HCT116 (cell line): ENCODE measurements at regions not wholly inside any gene's neighbourhood (a gene's known extent, or its start where the extent isn't known, plus 50 kb on each side); places are given as distances from the start of the nearest gene placed in this dataset.

Experiments
- JUND ChIP-seq: IDR thresholded peaks from 2 replicates; pipeline ENCODE4 v1.6.1; 2012
- POLR2A ChIP-seq: IDR thresholded peaks from 2 replicates; pipeline ENCODE4 v1.7.0; 2011; ENCODE audit warnings: borderline replicate concordance; ENCODE audit not compliant: insufficient read depth, insufficient read length; ENCODE audit errors: extremely low read depth
- POLR2AphosphoS5 ChIP-seq: IDR thresholded peaks from 2 replicates; pipeline ENCODE4 v1.6.1; 2011; ENCODE audit warnings: mild to moderate bottlenecking, low read depth, low read length, moderate library complexity
- RAD21 ChIP-seq: IDR thresholded peaks from 2 replicates; pipeline ENCODE4 v1.6.1; 2012; ENCODE audit warnings: low read depth, mild to moderate bottlenecking
- SP1 ChIP-seq: IDR thresholded peaks from 2 replicates; pipeline ENCODE4 v1.6.1; 2012; ENCODE audit warnings: low read depth
- YY1 ChIP-seq: IDR thresholded peaks from 2 replicates; pipeline ENCODE4 v1.6.1; 2011; ENCODE audit warnings: low read length, low read depth, moderate library complexity, mild to moderate bottlenecking; ENCODE audit not compliant: insufficient replicate concordance; ENCODE audit errors: extremely low read depth
- ZNF274 ChIP-seq: fragments of 200-500 bp; sonication (Bioruptor generic); IDR thresholded peaks from 2 replicates; pipeline ENCODE4 v1.6.1; 2014; ENCODE audit warnings: mild to moderate bottlenecking, low read depth, low read length, inconsistent platforms
- TF ChIP-seq, protein P1 (sequence below), 3 experiments: fragments of 200-600 bp in 1 of 3; sonication (generic) in 1 of 3; IDR thresholded peaks in 2 of 3; conservative IDR thresholded peaks in 1 of 3; 2 replicates each; pipeline ENCODE4 v1.5.1; 2012 to 2017; ENCODE audit warnings: low read depth in 2 of 3, low read length in 2 of 3, antibody characterized with exemption in 1 of 3, borderline replicate concordance in 1 of 3, control low read depth in 1 of 3, mild to moderate bottlenecking in 1 of 3, mixed read lengths in 1 of 3, mixed run types in 1 of 3, moderate library complexity in 1 of 3; ENCODE audit not compliant: insufficient read depth in 1 of 3
- TF ChIP-seq, protein P2 (sequence below): IDR thresholded peaks from 2 replicates; pipeline ENCODE4 v1.6.1; 2012
- TF ChIP-seq, protein P3 (sequence below): IDR thresholded peaks from 2 replicates; pipeline ENCODE4 v1.6.1; 2012; ENCODE audit warnings: low read depth
- TF ChIP-seq, protein P4 (sequence below): IDR thresholded peaks from 2 replicates; pipeline ENCODE4 v1.6.1; 2011; ENCODE audit warnings: mild to moderate bottlenecking, low read length, moderate library complexity; ENCODE audit not compliant: insufficient replicate concordance; ENCODE audit errors: extremely low read depth

DNA sequence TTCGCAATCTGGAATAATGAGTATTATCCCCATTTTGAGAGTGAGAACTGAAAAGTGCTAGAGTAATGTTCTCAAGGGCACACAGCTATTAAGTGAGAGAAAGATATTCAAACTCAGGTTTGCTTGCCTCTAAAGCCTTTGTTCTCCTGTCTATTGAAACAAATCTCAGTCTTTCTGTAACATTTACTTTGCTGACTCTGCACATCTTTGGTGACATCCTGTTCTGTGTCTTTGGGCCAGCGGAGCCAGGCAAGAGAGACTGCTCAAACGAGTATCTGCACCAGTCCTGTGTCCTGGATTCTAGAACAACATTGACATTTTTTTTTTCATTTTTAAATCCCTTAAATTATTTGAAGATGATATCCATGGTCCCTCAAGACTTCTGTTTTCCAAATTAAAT lies 1539.2 kb upstream of the PIK3C3 start:
- no peak for TF ChIP-seq POLR2A
- TF ChIP-seq, protein P1, sequence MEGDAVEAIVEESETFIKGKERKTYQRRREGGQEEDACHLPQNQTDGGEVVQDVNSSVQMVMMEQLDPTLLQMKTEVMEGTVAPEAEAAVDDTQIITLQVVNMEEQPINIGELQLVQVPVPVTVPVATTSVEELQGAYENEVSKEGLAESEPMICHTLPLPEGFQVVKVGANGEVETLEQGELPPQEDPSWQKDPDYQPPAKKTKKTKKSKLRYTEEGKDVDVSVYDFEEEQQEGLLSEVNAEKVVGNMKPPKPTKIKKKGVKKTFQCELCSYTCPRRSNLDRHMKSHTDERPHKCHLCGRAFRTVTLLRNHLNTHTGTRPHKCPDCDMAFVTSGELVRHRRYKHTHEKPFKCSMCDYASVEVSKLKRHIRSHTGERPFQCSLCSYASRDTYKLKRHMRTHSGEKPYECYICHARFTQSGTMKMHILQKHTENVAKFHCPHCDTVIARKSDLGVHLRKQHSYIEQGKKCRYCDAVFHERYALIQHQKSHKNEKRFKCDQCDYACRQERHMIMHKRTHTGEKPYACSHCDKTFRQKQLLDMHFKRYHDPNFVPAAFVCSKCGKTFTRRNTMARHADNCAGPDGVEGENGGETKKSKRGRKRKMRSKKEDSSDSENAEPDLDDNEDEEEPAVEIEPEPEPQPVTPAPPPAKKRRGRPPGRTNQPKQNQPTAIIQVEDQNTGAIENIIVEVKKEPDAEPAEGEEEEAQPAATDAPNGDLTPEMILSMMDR (IDR thresholded peaks at IDR 0.05 in 2 of 3, conservative IDR thresholded peaks at IDR 0.05 in 1 of 3; ENCODE audit: borderline replicate concordance in 1 of 3, insufficient read depth in 1 of 3, low read depth in 2 of 3, low read length in 2 of 3): no peak
- TF ChIP-seq JUND: no peak
- TF ChIP-seq, protein P2, sequence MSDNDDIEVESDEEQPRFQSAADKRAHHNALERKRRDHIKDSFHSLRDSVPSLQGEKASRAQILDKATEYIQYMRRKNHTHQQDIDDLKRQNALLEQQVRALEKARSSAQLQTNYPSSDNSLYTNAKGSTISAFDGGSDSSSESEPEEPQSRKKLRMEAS: no peak
- TF ChIP-seq SP1: no peak
- TF ChIP-seq ZNF274: no peak
- TF ChIP-seq, protein P3, sequence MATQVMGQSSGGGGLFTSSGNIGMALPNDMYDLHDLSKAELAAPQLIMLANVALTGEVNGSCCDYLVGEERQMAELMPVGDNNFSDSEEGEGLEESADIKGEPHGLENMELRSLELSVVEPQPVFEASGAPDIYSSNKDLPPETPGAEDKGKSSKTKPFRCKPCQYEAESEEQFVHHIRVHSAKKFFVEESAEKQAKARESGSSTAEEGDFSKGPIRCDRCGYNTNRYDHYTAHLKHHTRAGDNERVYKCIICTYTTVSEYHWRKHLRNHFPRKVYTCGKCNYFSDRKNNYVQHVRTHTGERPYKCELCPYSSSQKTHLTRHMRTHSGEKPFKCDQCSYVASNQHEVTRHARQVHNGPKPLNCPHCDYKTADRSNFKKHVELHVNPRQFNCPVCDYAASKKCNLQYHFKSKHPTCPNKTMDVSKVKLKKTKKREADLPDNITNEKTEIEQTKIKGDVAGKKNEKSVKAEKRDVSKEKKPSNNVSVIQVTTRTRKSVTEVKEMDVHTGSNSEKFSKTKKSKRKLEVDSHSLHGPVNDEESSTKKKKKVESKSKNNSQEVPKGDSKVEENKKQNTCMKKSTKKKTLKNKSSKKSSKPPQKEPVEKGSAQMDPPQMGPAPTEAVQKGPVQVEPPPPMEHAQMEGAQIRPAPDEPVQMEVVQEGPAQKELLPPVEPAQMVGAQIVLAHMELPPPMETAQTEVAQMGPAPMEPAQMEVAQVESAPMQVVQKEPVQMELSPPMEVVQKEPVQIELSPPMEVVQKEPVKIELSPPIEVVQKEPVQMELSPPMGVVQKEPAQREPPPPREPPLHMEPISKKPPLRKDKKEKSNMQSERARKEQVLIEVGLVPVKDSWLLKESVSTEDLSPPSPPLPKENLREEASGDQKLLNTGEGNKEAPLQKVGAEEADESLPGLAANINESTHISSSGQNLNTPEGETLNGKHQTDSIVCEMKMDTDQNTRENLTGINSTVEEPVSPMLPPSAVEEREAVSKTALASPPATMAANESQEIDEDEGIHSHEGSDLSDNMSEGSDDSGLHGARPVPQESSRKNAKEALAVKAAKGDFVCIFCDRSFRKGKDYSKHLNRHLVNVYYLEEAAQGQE: no peak
- no peak for TF ChIP-seq RAD21
- TF ChIP-seq, protein P4, sequence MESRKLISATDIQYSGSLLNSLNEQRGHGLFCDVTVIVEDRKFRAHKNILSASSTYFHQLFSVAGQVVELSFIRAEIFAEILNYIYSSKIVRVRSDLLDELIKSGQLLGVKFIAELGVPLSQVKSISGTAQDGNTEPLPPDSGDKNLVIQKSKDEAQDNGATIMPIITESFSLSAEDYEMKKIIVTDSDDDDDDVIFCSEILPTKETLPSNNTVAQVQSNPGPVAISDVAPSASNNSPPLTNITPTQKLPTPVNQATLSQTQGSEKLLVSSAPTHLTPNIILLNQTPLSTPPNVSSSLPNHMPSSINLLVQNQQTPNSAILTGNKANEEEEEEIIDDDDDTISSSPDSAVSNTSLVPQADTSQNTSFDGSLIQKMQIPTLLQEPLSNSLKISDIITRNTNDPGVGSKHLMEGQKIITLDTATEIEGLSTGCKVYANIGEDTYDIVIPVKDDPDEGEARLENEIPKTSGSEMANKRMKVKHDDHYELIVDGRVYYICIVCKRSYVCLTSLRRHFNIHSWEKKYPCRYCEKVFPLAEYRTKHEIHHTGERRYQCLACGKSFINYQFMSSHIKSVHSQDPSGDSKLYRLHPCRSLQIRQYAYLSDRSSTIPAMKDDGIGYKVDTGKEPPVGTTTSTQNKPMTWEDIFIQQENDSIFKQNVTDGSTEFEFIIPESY: no peak
- no peak for TF ChIP-seq POLR2AphosphoS5
- TF ChIP-seq YY1: no peak
